GM18508 (cell line): ENCODE measurements at regions not wholly inside any gene's neighbourhood (a gene's known extent, or its start where the extent isn't known, plus 50 kb on each side); places are given as distances from the start of the nearest gene placed in this dataset.

ENCODE experiments used
- ATAC-seq: cut with Tn5 transposase; IDR thresholded peaks from one replicate; pipeline ENCODE4 v1.9.1; 2021; ENCODE audit warnings: moderate number of reproducible peaks; ENCODE audit not compliant: insufficient read depth, unreplicated experiment

GRCh38 chr12:23423097-23423687 lies 526.3 kb downstream of the SOX5 start:
- ATAC-seq = no peak

- ATAC-seq = no peak
Measured at GRCh38 chr12:23423796-23424195, 525.7 kb downstream of the SOX5 start.

GRCh38 chr12:23424685-23425084 lies 524.8 kb downstream of the SOX5 start:
- no peak for ATAC-seq

- ATAC-seq = no peak
Measured at GRCh38 chr12:23426328-23426727, 523.1 kb downstream of the SOX5 start.

- no peak for ATAC-seq
Measured at GRCh38 chr12:23428758-23429157, 520.7 kb downstream of the SOX5 start.

- ATAC-seq = no peak
Measured at GRCh38 chr12:23431006-23431405, 518.5 kb downstream of the SOX5 start.

GRCh38 chr12:23433121-23433520 lies 516.3 kb downstream of the SOX5 start:
- ATAC-seq = no peak

GRCh38 chr12:23434154-23434553 lies 515.3 kb downstream of the SOX5 start:
- ATAC-seq = no peak

GRCh38 chr12:23446746-23447145 lies 502.7 kb downstream of the SOX5 start:
- ATAC-seq = no peak

- no peak for ATAC-seq
Measured at GRCh38 chr12:23450810-23451209, 498.7 kb downstream of the SOX5 start.

GRCh38 chr12:23455283-23455682 lies 494.2 kb downstream of the SOX5 start:
- ATAC-seq = no peak

GRCh38 chr12:23458640-23459039 lies 490.8 kb downstream of the SOX5 start:
- no peak for ATAC-seq

- ATAC-seq = no peak
Measured at GRCh38 chr12:23462546-23462945, 486.9 kb downstream of the SOX5 start.

- ATAC-seq = no peak
Measured at GRCh38 chr12:23463172-23463571, 486.3 kb downstream of the SOX5 start.

GRCh38 chr12:23464241-23464812 lies 485.1 kb downstream of the SOX5 start:
- ATAC-seq = no peak

- no peak for ATAC-seq
Measured at GRCh38 chr12:23472329-23472971, 477.0 kb downstream of the SOX5 start.

- no peak for ATAC-seq
Measured at GRCh38 chr12:23473071-23473470, 476.4 kb downstream of the SOX5 start.

GRCh38 chr12:23474438-23474976 lies 475.0 kb downstream of the SOX5 start:
- ATAC-seq = no peak
